Panc1 (cell line): ENCODE measurements at regions not wholly inside any gene's neighbourhood (a gene's known extent, or its start where the extent isn't known, plus 50 kb on each side); places are given as distances from the start of the nearest gene placed in this dataset.

Experiments
- ATAC-seq: fragments of 200-7000 bp; cut with Tn5 transposase; 2 replicates; pipeline ENCODE4 v1.9.1; 2020; ENCODE audit warnings: mild to moderate bottlenecking, moderate library complexity
- BruUV-seq: library from RNA; stranded (reverse); fragments of 400-500 nt; replicated peaks from 2 replicates; lab custom pipeline; 2021; lab: Mats Ljungman, UMichigan
- CTCF ChIA-PET: fragments of 300-600 bp; sonication (Branson Sonifier 250); formaldehyde crosslinking; loops from one replicate; lab custom pipeline; 2022; ENCODE audit warnings: antibody characterized with exemption; lab: Charles Lee
- POLR2A ChIA-PET: fragments of 300-600 bp; sonication (Branson Sonifier 250); formaldehyde crosslinking; loops from one replicate; lab custom pipeline; 2022; ENCODE audit warnings: antibody characterized with exemption; lab: Charles Lee
- DNase-seq: peaks from one replicate; pipeline ENCODE4 v3.0.0-alpha.2; 2010; ENCODE audit warnings: low read depth, low spot score
- H3K27ac ChIP-seq: 2 replicates; pipeline ENCODE4 v1.5.1; 2011; ENCODE audit warnings: mild to moderate bottlenecking, low read length, inconsistent platforms
- H3K27me3 ChIP-seq: fragments of 200-500 bp; sonication (Bioruptor generic); 2 replicates; pipeline ENCODE4 v1.6.0; 2014; ENCODE audit warnings: low read length, inconsistent platforms; ENCODE audit not compliant: control insufficient read depth, insufficient read depth
- H3K36me3 ChIP-seq: fragments of 200-500 bp; sonication (Bioruptor generic); 2 replicates; pipeline ENCODE4 v1.5.1; 2014; ENCODE audit warnings: inconsistent platforms, mild to moderate bottlenecking, low read length, moderate library complexity; ENCODE audit not compliant: control insufficient read depth, insufficient read depth
- H3K4me1 ChIP-seq: 2 replicates; pipeline ENCODE4 v1.5.1; 2011; ENCODE audit warnings: inconsistent platforms, mild to moderate bottlenecking, low read length, moderate library complexity; ENCODE audit not compliant: control insufficient read depth, insufficient read depth
- H3K4me3 ChIP-seq, 2 experiments: 2 replicates each; pipeline ENCODE4 v1.5.1; 2011 to 2012; ENCODE audit warnings: low read depth in 2 of 2, low read length in 2 of 2, mild to moderate bottlenecking in 2 of 2, inconsistent platforms in 1 of 2, moderate library complexity in 1 of 2
- H3K9me3 ChIP-seq: fragments of 200-500 bp; sonication (Bioruptor generic); 2 replicates; pipeline ENCODE4 v1.5.1; 2014; ENCODE audit warnings: low read depth, mild to moderate bottlenecking, inconsistent platforms, low read length, moderate library complexity; ENCODE audit not compliant: control insufficient read depth, insufficient read depth
- POLR2AphosphoS5 ChIP-seq: IDR thresholded peaks from 2 replicates; pipeline ENCODE4 v1.6.1; 2012; ENCODE audit warnings: mild to moderate bottlenecking, low read depth, low read length, moderate library complexity
- SIN3A ChIP-seq: IDR thresholded peaks from 2 replicates; pipeline ENCODE4 v1.6.1; 2012; ENCODE audit warnings: low read depth, mild to moderate bottlenecking, low read length, moderate library complexity, borderline replicate concordance; ENCODE audit not compliant: insufficient read depth
- TCF7L2 ChIP-seq: IDR thresholded peaks from 2 replicates; pipeline ENCODE4 v1.6.1; 2011; ENCODE audit warnings: mild to moderate bottlenecking, low read depth, low read length, inconsistent platforms
- in situ Hi-C: cut with HindIII; loops from 2 replicates; pipeline ENCODE4 v1.10.0; 2016; ENCODE audit warnings: low sequenced_read_pairs, low pct_unique_long_range_greater_than_20kb
- intact Hi-C: fragments of 100-400 bp; cut with micrococcal nuclease; formaldehyde crosslinking; loops from one replicate; pipeline ENCODE4 v1.10.0; 2022; ENCODE audit not compliant: unreplicated experiment
- TF ChIP-seq, protein P1 (sequence below): fragments of 450-650 bp; IDR thresholded peaks from 2 replicates; pipeline ENCODE4 v1.5.1; 2017; ENCODE audit warnings: mild to moderate bottlenecking
- TF ChIP-seq, protein P2 (sequence below), 2 experiments: IDR thresholded peaks; 2 replicates each; pipeline ENCODE4 v1.6.1; 2011 to 2012; ENCODE audit warnings: low read depth in 2 of 2, control low read depth in 1 of 2, low read length in 1 of 2, mild to moderate bottlenecking in 1 of 2, moderate library complexity in 1 of 2; ENCODE audit not compliant: insufficient read depth in 1 of 2

DNA sequence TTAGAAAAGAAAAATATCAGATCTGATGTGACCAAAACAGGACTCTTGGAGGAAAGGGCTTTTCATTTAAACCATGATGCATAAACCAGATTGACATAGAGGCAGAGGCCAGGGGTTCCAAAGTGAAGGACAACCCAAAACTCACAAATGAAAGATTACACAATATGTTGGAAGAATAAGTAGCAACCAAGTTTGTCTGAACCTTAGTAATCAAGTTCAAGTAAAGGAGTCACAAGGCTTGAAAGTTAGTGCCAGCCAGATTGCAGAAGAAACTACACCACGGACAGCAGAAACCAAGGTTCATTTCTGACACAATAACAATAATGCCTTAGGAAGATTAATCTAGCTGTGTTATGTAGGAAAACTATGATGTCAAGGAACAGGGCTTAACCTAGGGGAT is 124.6 kb downstream of the ZC3H11B start:
- intact Hi-C loops, result no loop called here
- CTCF ChIA-PET, result no interaction called here

DNA sequence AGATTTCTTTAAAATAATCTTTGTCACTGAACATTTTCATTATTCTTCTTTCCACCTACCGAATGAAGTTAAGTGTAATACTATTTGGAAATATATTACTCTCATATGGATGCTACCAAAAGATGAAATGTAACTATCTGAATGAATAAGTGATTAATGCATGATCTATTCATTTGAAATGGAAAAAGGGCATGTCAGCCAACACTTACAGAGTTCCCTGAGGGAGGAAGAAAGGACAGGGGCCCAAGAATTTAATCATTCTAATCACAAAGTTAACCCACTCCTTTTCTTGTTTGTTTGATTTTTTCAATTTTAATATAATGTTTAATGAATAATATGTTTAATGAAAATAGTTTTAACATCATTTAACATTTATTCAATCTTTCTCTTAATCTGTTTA is 129.4 kb downstream of the ZC3H11B start:
- POLR2A ChIA-PET, result no interaction called here
- H3K27me3 ChIP-seq, result no peaks in the 10 kb centered on the region; the same call in 1 of the 2 replicates
- no peak for TF ChIP-seq TCF7L2
- TF ChIP-seq SIN3A, result no peak
- TF ChIP-seq POLR2AphosphoS5, result no peak
- TF ChIP-seq, protein P1, sequence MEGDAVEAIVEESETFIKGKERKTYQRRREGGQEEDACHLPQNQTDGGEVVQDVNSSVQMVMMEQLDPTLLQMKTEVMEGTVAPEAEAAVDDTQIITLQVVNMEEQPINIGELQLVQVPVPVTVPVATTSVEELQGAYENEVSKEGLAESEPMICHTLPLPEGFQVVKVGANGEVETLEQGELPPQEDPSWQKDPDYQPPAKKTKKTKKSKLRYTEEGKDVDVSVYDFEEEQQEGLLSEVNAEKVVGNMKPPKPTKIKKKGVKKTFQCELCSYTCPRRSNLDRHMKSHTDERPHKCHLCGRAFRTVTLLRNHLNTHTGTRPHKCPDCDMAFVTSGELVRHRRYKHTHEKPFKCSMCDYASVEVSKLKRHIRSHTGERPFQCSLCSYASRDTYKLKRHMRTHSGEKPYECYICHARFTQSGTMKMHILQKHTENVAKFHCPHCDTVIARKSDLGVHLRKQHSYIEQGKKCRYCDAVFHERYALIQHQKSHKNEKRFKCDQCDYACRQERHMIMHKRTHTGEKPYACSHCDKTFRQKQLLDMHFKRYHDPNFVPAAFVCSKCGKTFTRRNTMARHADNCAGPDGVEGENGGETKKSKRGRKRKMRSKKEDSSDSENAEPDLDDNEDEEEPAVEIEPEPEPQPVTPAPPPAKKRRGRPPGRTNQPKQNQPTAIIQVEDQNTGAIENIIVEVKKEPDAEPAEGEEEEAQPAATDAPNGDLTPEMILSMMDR, result no peak
- TF ChIP-seq, protein P2, sequence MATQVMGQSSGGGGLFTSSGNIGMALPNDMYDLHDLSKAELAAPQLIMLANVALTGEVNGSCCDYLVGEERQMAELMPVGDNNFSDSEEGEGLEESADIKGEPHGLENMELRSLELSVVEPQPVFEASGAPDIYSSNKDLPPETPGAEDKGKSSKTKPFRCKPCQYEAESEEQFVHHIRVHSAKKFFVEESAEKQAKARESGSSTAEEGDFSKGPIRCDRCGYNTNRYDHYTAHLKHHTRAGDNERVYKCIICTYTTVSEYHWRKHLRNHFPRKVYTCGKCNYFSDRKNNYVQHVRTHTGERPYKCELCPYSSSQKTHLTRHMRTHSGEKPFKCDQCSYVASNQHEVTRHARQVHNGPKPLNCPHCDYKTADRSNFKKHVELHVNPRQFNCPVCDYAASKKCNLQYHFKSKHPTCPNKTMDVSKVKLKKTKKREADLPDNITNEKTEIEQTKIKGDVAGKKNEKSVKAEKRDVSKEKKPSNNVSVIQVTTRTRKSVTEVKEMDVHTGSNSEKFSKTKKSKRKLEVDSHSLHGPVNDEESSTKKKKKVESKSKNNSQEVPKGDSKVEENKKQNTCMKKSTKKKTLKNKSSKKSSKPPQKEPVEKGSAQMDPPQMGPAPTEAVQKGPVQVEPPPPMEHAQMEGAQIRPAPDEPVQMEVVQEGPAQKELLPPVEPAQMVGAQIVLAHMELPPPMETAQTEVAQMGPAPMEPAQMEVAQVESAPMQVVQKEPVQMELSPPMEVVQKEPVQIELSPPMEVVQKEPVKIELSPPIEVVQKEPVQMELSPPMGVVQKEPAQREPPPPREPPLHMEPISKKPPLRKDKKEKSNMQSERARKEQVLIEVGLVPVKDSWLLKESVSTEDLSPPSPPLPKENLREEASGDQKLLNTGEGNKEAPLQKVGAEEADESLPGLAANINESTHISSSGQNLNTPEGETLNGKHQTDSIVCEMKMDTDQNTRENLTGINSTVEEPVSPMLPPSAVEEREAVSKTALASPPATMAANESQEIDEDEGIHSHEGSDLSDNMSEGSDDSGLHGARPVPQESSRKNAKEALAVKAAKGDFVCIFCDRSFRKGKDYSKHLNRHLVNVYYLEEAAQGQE (IDR thresholded peaks at IDR 0.05; ENCODE audit: insufficient read depth in 1 of 2, low read depth in 2 of 2, low read length in 1 of 2), result no peak
- H3K4me3 ChIP-seq, result no peak overlapping the region
- H3K36me3 ChIP-seq, result no peaks in the 10 kb centered on the region
- no peaks in the 10 kb centered on the region for H3K4me1 ChIP-seq
- no peak overlapping the region for H3K27ac ChIP-seq
- in situ Hi-C loops (no loop called here), intact Hi-C loops (no loop called here)
- H3K9me3 ChIP-seq, result no peaks in the 10 kb centered on the region
- DNase-seq, result no peak
- ATAC-seq, result no peak
- BruUV-seq, result no TSS peak
- CTCF ChIA-PET, result no interaction called here

More for the DNA sequence above, 124.6 kb downstream of the ZC3H11B start:
- POLR2A ChIA-PET, result no interaction called here
- H3K9me3 ChIP-seq, result no peaks in the 10 kb centered on the region
- ATAC-seq (no peak), DNase-seq (no peak)
- no peak overlapping the region for H3K27ac ChIP-seq
- no TSS peak for BruUV-seq
- no peak overlapping the region for H3K4me3 ChIP-seq
- TF ChIP-seq TCF7L2, result no peak
- no peak for TF ChIP-seq POLR2AphosphoS5
- TF ChIP-seq SIN3A, result no peak
- TF ChIP-seq, protein P2 (IDR thresholded peaks at IDR 0.05; ENCODE audit: insufficient read depth in 1 of 2, low read depth in 2 of 2, low read length in 1 of 2), result no peak
- TF ChIP-seq, protein P1, result no peak
- H3K4me1 ChIP-seq, result no peaks in the 10 kb centered on the region
- no peaks in the 10 kb centered on the region for H3K36me3 ChIP-seq
- in situ Hi-C loops, result no loop called here
- H3K27me3 ChIP-seq, result no peaks in the 10 kb centered on the region; the same call in 1 of the 2 replicates
